GM23338 (cell line): ENCODE measurements at regions not wholly inside any gene's neighbourhood (a gene's known extent, or its start where the extent isn't known, plus 50 kb on each side); places are given as distances from the start of the nearest gene placed in this dataset.

Experiments
- ATAC-seq: fragments of 200-7000 bp; cut with Tn5 transposase; 3 replicates; pipeline ENCODE4 v1.9.1; 2020
- DNase-seq: peaks from one replicate; pipeline ENCODE4 v3.0.0-alpha.2; 2015; ENCODE audit warnings: low spot score
- H2AFZ ChIP-seq: fragments of 200-600 bp; sonication (generic); 2 replicates; pipeline ENCODE4 v1.8.0; 2016; ENCODE audit warnings: antibody characterized with exemption, mild to moderate bottlenecking, moderate library complexity
- H3F3A ChIP-seq: fragments of 200-600 bp; sonication (generic); replicated peaks from 2 replicates; pipeline ENCODE4 v1.8.0; 2017; ENCODE audit warnings: antibody characterized with exemption, mixed run types, low read depth
- H3K27ac ChIP-seq: fragments of 200-600 bp; sonication (generic); 2 replicates; pipeline ENCODE4 v1.6.1; 2016; ENCODE audit warnings: low read depth
- H3K27me3 ChIP-seq: fragments of 200-600 bp; sonication (generic); 2 replicates; pipeline ENCODE4 v1.8.0; 2016; ENCODE audit warnings: mild to moderate bottlenecking, mixed run types, moderate library complexity; ENCODE audit not compliant: insufficient read depth
- H3K36me3 ChIP-seq: fragments of 200-600 bp; sonication (generic); 2 replicates; pipeline ENCODE4 v1.8.0; 2016; ENCODE audit warnings: mild to moderate bottlenecking; ENCODE audit not compliant: insufficient read depth
- H3K4me1 ChIP-seq: fragments of 200-600 bp; sonication (generic); 2 replicates; pipeline ENCODE4 v1.8.0; 2016; ENCODE audit warnings: mild to moderate bottlenecking, moderate library complexity; ENCODE audit not compliant: insufficient read depth
- H3K4me2 ChIP-seq: fragments of 200-600 bp; sonication (generic); 2 replicates; pipeline ENCODE4 v1.7.1; 2017; ENCODE audit warnings: mixed run types
- H3K4me3 ChIP-seq: fragments of 200-600 bp; sonication (generic); 2 replicates; pipeline ENCODE4 v1.6.1; 2016; ENCODE audit warnings: mixed run types
- H3K79me2 ChIP-seq: fragments of 200-600 bp; sonication (generic); replicated peaks from 2 replicates; pipeline ENCODE4 v1.8.0; 2017; ENCODE audit warnings: mild to moderate bottlenecking; ENCODE audit not compliant: insufficient read depth
- H3K9me2 ChIP-seq: fragments of 200-600 bp; sonication (generic); 2 replicates; pipeline ENCODE4 v1.8.0; 2017; ENCODE audit not compliant: insufficient read depth
- H4K20me1 ChIP-seq: fragments of 200-600 bp; sonication (generic); replicated peaks from 2 replicates; pipeline ENCODE4 v1.8.0; 2017; ENCODE audit warnings: mild to moderate bottlenecking; ENCODE audit not compliant: insufficient read depth
- H3K27ac Mint-ChIP-seq: 2 replicates; pipeline ENCODE4 v1.8.0; 2020; ENCODE audit warnings: inconsistent platforms, mild to moderate bottlenecking, moderate library complexity, mixed read lengths
- H3K27me3 Mint-ChIP-seq: 3 replicates; pipeline ENCODE4 v1.8.0; 2022; ENCODE audit warnings: low read depth, mild to moderate bottlenecking, moderate library complexity, mixed read lengths, inconsistent platforms; ENCODE audit not compliant: insufficient read depth, poor library complexity
- H3K36me3 Mint-ChIP-seq: 3 replicates; pipeline ENCODE4 v1.8.0; 2021; ENCODE audit warnings: low read depth, mild to moderate bottlenecking, inconsistent platforms, moderate library complexity, mixed read lengths
- H3K4me1 Mint-ChIP-seq: 3 replicates; pipeline ENCODE4 v1.8.0; 2020; ENCODE audit warnings: mild to moderate bottlenecking, inconsistent platforms, mixed read lengths
- H3K4me3 Mint-ChIP-seq: 3 replicates; pipeline ENCODE4 v1.8.0; 2021; ENCODE audit warnings: moderate library complexity, mild to moderate bottlenecking, inconsistent platforms, mixed read lengths
- H3K9me3 Mint-ChIP-seq: 3 replicates; pipeline ENCODE4 v1.8.0; 2020; ENCODE audit warnings: moderate library complexity, mild to moderate bottlenecking, inconsistent platforms, mixed read lengths
- CREB1 ChIP-seq: fragments of 250-450 bp; sonication (Bioruptor Pico); IDR thresholded peaks from 2 replicates; pipeline ENCODE4 v1.5.0; 2020; ENCODE audit warnings: low read depth, mild to moderate bottlenecking, moderate library complexity
- EZH2 ChIP-seq: fragments of 200-600 bp; sonication (generic); IDR thresholded peaks from one replicate; pipeline ENCODE4 v1.8.0; 2017; ENCODE audit warnings: antibody characterized with exemption, mild to moderate bottlenecking, low read depth; ENCODE audit not compliant: unreplicated experiment
- EZH2phosphoT487 ChIP-seq: fragments of 200-600 bp; sonication (generic); IDR thresholded peaks from one replicate; pipeline ENCODE4 v1.8.1; 2018; ENCODE audit warnings: antibody characterized with exemption; ENCODE audit not compliant: unreplicated experiment
- JUNB ChIP-seq: IDR thresholded peaks from one replicate; pipeline ENCODE4 v1.6.1; 2016; ENCODE audit warnings: antibody characterized with exemption; ENCODE audit not compliant: unreplicated experiment
- NANOG ChIP-seq: IDR thresholded peaks from 2 replicates; pipeline ENCODE4 v1.6.1; 2016; ENCODE audit warnings: antibody characterized with exemption, borderline replicate concordance
- POLR2AphosphoS5 ChIP-seq: IDR thresholded peaks from 2 replicates; pipeline ENCODE4 v1.6.1; 2016; ENCODE audit warnings: antibody characterized with exemption, low read depth
- STAT1 ChIP-seq: IDR thresholded peaks from one replicate; pipeline ENCODE4 v1.6.1; 2016; ENCODE audit warnings: antibody characterized with exemption; ENCODE audit not compliant: unreplicated experiment
- ZNF114 ChIP-seq: fragments of 250-450 bp; sonication (Bioruptor Pico); IDR thresholded peaks from 2 replicates; pipeline ENCODE4 v1.5.0; 2020; ENCODE audit warnings: mild to moderate bottlenecking, moderate library complexity
- ZNF331 ChIP-seq: fragments of 250-450 bp; sonication (Bioruptor Pico); IDR thresholded peaks from 2 replicates; pipeline ENCODE4 v1.5.0; 2020; ENCODE audit warnings: low read depth, mild to moderate bottlenecking, moderate library complexity
- TF ChIP-seq, protein P1 (sequence below): IDR thresholded peaks from one replicate; pipeline ENCODE4 v1.6.1; 2018; ENCODE audit warnings: antibody characterized with exemption; ENCODE audit not compliant: unreplicated experiment
- TF ChIP-seq, protein P2 (sequence below): IDR thresholded peaks from 2 replicates; pipeline ENCODE4 v1.6.1; 2016; ENCODE audit warnings: antibody characterized with exemption
- TF ChIP-seq, protein P3 (sequence below): fragments of 250-450 bp; sonication (Bioruptor Pico); IDR thresholded peaks from 2 replicates; pipeline ENCODE4 v1.5.0; 2020; ENCODE audit warnings: mild to moderate bottlenecking, moderate library complexity
- TF ChIP-seq, protein P4 (sequence below), 2 experiments: fragments of 200-600 bp in 1 of 2; sonication (generic) in 1 of 2; conservative IDR thresholded peaks; 2 replicates each; pipeline versions ENCODE4 v1.5.1 to v1.6.1; 2016 to 2017; ENCODE audit warnings: antibody characterized with exemption in 2 of 2, low read depth in 2 of 2, mild to moderate bottlenecking in 2 of 2, moderate library complexity in 1 of 2

DNA sequence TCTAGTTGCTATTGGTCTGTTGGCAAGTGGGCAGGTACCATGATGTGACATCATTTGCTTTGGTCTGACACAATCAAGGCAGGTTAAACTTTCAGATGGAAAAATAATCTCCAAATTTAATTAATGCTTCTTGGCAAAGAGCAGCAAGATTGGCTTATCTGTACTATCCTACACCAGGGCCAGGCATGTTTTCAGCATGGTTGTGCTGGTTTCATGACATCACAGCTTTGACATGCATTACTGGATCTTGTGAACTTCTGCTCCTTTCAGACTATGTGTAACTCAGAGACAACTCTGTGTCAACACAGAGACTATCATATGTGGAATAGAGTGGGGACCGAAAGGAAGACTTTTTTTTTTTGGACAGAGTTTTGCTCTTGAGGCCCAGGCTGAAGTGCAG, 520.5 kb downstream of the TDRD15 start (continued):
- TF ChIP-seq, protein P1, sequence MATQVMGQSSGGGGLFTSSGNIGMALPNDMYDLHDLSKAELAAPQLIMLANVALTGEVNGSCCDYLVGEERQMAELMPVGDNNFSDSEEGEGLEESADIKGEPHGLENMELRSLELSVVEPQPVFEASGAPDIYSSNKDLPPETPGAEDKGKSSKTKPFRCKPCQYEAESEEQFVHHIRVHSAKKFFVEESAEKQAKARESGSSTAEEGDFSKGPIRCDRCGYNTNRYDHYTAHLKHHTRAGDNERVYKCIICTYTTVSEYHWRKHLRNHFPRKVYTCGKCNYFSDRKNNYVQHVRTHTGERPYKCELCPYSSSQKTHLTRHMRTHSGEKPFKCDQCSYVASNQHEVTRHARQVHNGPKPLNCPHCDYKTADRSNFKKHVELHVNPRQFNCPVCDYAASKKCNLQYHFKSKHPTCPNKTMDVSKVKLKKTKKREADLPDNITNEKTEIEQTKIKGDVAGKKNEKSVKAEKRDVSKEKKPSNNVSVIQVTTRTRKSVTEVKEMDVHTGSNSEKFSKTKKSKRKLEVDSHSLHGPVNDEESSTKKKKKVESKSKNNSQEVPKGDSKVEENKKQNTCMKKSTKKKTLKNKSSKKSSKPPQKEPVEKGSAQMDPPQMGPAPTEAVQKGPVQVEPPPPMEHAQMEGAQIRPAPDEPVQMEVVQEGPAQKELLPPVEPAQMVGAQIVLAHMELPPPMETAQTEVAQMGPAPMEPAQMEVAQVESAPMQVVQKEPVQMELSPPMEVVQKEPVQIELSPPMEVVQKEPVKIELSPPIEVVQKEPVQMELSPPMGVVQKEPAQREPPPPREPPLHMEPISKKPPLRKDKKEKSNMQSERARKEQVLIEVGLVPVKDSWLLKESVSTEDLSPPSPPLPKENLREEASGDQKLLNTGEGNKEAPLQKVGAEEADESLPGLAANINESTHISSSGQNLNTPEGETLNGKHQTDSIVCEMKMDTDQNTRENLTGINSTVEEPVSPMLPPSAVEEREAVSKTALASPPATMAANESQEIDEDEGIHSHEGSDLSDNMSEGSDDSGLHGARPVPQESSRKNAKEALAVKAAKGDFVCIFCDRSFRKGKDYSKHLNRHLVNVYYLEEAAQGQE, result no peak

DNA sequence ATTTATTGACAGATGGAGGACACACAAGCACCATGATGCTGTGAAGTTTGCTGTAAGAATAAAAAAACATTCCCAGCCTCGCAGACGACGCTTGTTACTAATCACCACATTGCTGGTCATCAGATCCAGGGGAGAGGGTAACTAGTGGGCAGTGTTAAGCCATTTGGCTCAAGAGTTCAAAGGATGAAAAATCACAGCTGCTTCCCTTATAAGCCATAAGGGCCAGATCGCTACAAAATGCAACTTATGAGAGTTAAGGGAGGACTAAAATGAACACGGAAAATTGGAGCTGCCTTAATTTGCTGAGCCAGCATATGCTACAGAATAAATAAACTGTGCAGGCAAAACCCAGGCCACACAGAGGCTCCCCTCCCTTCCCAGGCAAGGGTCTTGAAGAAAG, 522.6 kb downstream of the TDRD15 start:
- H3K36me3 Mint-ChIP-seq, result no peaks in the 10 kb centered on the region
- no peaks in the 10 kb centered on the region for H3K79me2 ChIP-seq
- H3K27me3 ChIP-seq, result no peaks in the 10 kb centered on the region
- H3K27ac ChIP-seq, result no peak overlapping the region
- H3K9me3 Mint-ChIP-seq, result peaks cover 2% of the 10 kb centered on the region; the same call in 1 of the 3 replicates
- ATAC-seq, result no peak
- no peak overlapping the region for H2AFZ ChIP-seq
- no peak for DNase-seq
- no peak overlapping the region for H3K4me3 ChIP-seq
- H3K4me3 Mint-ChIP-seq, result no peak overlapping the region
- no peaks in the 10 kb centered on the region for H3K36me3 ChIP-seq
- no peaks in the 10 kb centered on the region for H4K20me1 ChIP-seq
- no peaks in the 10 kb centered on the region for H3K9me2 ChIP-seq
- H3K27ac Mint-ChIP-seq, result no peak overlapping the region
- H3K4me2 ChIP-seq, result no peak overlapping the region
- H3K4me1 ChIP-seq, result peaks cover 7% of the 10 kb centered on the region; the same call in 1 of the 2 replicates
- peaks cover 2% of the 10 kb centered on the region for H3K27me3 Mint-ChIP-seq
- peaks cover 20% of the 10 kb centered on the region for H3K4me1 Mint-ChIP-seq
- no peaks in the 10 kb centered on the region for H3F3A ChIP-seq
- TF ChIP-seq, protein P2, sequence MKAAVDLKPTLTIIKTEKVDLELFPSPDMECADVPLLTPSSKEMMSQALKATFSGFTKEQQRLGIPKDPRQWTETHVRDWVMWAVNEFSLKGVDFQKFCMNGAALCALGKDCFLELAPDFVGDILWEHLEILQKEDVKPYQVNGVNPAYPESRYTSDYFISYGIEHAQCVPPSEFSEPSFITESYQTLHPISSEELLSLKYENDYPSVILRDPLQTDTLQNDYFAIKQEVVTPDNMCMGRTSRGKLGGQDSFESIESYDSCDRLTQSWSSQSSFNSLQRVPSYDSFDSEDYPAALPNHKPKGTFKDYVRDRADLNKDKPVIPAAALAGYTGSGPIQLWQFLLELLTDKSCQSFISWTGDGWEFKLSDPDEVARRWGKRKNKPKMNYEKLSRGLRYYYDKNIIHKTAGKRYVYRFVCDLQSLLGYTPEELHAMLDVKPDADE, result no peak
- TF ChIP-seq STAT1 (no peak), NANOG (no peak), EZH2phosphoT487 (no peak), ZNF331 (CRISPR knock-in tag) (no peak), JUNB (no peak), ZNF114 (CRISPR knock-in tag) (no peak), CREB1 (CRISPR knock-in tag) (no peak), EZH2 (no peak), POLR2AphosphoS5 (no peak)
- TF ChIP-seq, protein P3, sequence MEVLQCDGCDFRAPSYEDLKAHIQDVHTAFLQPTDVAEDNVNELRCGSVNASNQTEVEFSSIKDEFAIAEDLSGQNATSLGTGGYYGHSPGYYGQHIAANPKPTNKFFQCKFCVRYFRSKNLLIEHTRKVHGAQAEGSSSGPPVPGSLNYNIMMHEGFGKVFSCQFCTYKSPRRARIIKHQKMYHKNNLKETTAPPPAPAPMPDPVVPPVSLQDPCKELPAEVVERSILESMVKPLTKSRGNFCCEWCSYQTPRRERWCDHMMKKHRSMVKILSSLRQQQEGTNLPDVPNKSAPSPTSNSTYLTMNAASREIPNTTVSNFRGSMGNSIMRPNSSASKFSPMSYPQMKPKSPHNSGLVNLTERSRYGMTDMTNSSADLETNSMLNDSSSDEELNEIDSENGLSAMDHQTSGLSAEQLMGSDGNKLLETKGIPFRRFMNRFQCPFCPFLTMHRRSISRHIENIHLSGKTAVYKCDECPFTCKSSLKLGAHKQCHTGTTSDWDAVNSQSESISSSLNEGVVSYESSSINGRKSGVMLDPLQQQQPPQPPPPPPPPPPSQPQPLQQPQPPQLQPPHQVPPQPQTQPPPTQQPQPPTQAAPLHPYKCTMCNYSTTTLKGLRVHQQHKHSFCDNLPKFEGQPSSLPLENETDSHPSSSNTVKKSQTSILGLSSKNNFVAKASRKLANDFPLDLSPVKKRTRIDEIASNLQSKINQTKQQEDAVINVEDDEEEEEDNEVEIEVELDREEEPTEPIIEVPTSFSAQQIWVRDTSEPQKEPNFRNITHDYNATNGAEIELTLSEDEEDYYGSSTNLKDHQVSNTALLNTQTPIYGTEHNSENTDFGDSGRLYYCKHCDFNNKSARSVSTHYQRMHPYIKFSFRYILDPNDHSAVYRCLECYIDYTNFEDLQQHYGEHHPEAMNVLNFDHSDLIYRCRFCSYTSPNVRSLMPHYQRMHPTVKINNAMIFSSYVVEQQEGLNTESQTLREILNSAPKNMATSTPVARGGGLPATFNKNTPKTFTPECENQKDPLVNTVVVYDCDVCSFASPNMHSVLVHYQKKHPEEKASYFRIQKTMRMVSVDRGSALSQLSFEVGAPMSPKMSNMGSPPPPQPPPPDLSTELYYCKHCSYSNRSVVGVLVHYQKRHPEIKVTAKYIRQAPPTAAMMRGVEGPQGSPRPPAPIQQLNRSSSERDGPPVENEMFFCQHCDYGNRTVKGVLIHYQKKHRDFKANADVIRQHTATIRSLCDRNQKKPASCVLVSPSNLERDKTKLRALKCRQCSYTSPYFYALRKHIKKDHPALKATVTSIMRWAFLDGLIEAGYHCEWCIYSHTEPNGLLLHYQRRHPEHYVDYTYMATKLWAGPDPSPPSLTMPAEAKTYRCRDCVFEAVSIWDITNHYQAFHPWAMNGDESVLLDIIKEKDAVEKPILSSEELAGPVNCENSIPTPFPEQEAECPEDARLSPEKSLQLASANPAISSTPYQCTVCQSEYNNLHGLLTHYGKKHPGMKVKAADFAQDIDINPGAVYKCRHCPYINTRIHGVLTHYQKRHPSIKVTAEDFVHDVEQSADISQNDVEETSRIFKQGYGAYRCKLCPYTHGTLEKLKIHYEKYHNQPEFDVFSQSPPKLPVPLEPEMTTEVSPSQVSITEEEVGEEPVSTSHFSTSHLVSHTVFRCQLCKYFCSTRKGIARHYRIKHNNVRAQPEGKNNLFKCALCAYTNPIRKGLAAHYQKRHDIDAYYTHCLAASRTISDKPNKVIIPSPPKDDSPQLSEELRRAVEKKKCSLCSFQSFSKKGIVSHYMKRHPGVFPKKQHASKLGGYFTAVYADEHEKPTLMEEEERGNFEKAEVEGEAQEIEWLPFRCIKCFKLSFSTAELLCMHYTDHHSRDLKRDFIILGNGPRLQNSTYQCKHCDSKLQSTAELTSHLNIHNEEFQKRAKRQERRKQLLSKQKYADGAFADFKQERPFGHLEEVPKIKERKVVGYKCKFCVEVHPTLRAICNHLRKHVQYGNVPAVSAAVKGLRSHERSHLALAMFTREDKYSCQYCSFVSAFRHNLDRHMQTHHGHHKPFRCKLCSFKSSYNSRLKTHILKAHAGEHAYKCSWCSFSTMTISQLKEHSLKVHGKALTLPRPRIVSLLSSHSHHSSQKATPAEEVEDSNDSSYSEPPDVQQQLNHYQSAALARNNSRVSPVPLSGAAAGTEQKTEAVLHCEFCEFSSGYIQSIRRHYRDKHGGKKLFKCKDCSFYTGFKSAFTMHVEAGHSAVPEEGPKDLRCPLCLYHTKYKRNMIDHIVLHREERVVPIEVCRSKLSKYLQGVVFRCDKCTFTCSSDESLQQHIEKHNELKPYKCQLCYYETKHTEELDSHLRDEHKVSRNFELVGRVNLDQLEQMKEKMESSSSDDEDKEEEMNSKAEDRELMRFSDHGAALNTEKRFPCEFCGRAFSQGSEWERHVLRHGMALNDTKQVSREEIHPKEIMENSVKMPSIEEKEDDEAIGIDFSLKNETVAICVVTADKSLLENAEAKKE (CRISPR knock-in tag), result no peak
- TF ChIP-seq, protein P4, sequence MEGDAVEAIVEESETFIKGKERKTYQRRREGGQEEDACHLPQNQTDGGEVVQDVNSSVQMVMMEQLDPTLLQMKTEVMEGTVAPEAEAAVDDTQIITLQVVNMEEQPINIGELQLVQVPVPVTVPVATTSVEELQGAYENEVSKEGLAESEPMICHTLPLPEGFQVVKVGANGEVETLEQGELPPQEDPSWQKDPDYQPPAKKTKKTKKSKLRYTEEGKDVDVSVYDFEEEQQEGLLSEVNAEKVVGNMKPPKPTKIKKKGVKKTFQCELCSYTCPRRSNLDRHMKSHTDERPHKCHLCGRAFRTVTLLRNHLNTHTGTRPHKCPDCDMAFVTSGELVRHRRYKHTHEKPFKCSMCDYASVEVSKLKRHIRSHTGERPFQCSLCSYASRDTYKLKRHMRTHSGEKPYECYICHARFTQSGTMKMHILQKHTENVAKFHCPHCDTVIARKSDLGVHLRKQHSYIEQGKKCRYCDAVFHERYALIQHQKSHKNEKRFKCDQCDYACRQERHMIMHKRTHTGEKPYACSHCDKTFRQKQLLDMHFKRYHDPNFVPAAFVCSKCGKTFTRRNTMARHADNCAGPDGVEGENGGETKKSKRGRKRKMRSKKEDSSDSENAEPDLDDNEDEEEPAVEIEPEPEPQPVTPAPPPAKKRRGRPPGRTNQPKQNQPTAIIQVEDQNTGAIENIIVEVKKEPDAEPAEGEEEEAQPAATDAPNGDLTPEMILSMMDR (conservative IDR thresholded peaks at IDR 0.05; ENCODE audit: low read depth in 2 of 2), result no peak
